ENCODE measurements at regions not wholly inside any gene's neighbourhood (a gene's known extent, or its start where the extent isn't known, plus 50 kb on each side); places are given as distances from the start of the nearest gene placed in this dataset.

- H3K27me3 ChIP-seq (replicated peaks; ENCODE audit: insufficient read depth): no peaks in the 10 kb centered on the region
- no peak overlapping the region for H3K4me2 ChIP-seq (ENCODE audit: unreplicated experiment)
- WGBS, 2 experiments (ENCODE audit: low coverage in 1 of 2, low lambda C conversion rate in 2 of 2, missing lambda C conversion rate in 2 of 2): 52 to 62% methylated on average over 4 of the region's 4 CpGs
- no peak overlapping the region for H3K4me3 ChIP-seq
- no peak overlapping the region for H3K9ac ChIP-seq
- no peaks in the 10 kb centered on the region for H3K9me3 ChIP-seq (ENCODE audit: low read depth)
- H3K27ac ChIP-seq: no peak overlapping the region
- TF ChIP-seq EZH2 (IDR thresholded peaks at IDR 0.05; ENCODE audit: insufficient read depth, poor library complexity, severe bottlenecking): no peak
- no peak for TF ChIP-seq EZH2phosphoT487 (IDR thresholded peaks at IDR 0.05; ENCODE audit: insufficient read depth, low read depth)
- no peaks in the 10 kb centered on the region for H3K79me2 ChIP-seq (ENCODE audit: insufficient read depth)
- H3F3A ChIP-seq (ENCODE audit: insufficient read depth): peaks cover 13% of the 10 kb centered on the region; the same call in 1 of the 2 replicates
- H3K4me1 ChIP-seq (ENCODE audit: insufficient read depth): peaks cover 12% of the 10 kb centered on the region
- H3K36me3 ChIP-seq (ENCODE audit: low read depth): no peaks in the 10 kb centered on the region
- peaks cover 7% of the 10 kb centered on the region; the same call in 1 of the 2 replicates for H3K9me2 ChIP-seq (ENCODE audit: insufficient read depth)
- no peaks in the 10 kb centered on the region for H4K20me1 ChIP-seq (ENCODE audit: insufficient read depth)
- no peak for DNase-seq
- in situ Hi-C loops (cut with MboI): no loop called here
- H2AFZ ChIP-seq: no peak overlapping the region
These were observed 172.3 kb downstream of the LNPK start for GRCh38 chr2:175829741-175830140.

GRCh38 chr2:175827856-175828255, 174.2 kb downstream of the LNPK start:
- no peaks in the 10 kb centered on the region for H3K36me3 ChIP-seq (ENCODE audit: low read depth)
- H3K27ac ChIP-seq: no peak overlapping the region
- WGBS, 2 experiments (ENCODE audit: low coverage in 1 of 2, low lambda C conversion rate in 2 of 2, missing lambda C conversion rate in 2 of 2): 70 to 77% methylated on average over 2 of the region's 2 CpGs
- H3K4me3 ChIP-seq: no peak overlapping the region
- no peaks in the 10 kb centered on the region for H3K27me3 ChIP-seq (replicated peaks; ENCODE audit: insufficient read depth)
- no peak for DNase-seq
- peaks cover 24% of the 10 kb centered on the region for H3F3A ChIP-seq (ENCODE audit: insufficient read depth)
- H4K20me1 ChIP-seq (ENCODE audit: insufficient read depth): no peaks in the 10 kb centered on the region
- no peaks in the 10 kb centered on the region for H3K9me3 ChIP-seq (ENCODE audit: low read depth)
- in situ Hi-C loops (cut with MboI): no loop called here
- H3K9me2 ChIP-seq (ENCODE audit: insufficient read depth): peaks cover 7% of the 10 kb centered on the region; the same call in 1 of the 2 replicates
- H3K79me2 ChIP-seq (ENCODE audit: insufficient read depth): no peaks in the 10 kb centered on the region
- TF ChIP-seq EZH2phosphoT487 (IDR thresholded peaks at IDR 0.05; ENCODE audit: insufficient read depth, low read depth) (no peak), EZH2 (IDR thresholded peaks at IDR 0.05; ENCODE audit: insufficient read depth, poor library complexity, severe bottlenecking) (no peak)
- H2AFZ ChIP-seq: no peak overlapping the region
- peaks cover 22% of the 10 kb centered on the region for H3K4me1 ChIP-seq (ENCODE audit: insufficient read depth)
- no peak overlapping the region for H3K4me2 ChIP-seq (ENCODE audit: unreplicated experiment)
- H3K9ac ChIP-seq: no peak overlapping the region

GRCh38 chr2:175824243-175824642, 177.8 kb downstream of the LNPK start:
- WGBS, 2 experiments (ENCODE audit: low coverage in 1 of 2, low lambda C conversion rate in 2 of 2, missing lambda C conversion rate in 2 of 2): 6% methylated on average over 2 of the region's 2 CpGs
- Histone ChIP-seq H3F3A (ENCODE audit: insufficient read depth) (peaks cover 25% of the 10 kb centered on the region), H3K4me2 (ENCODE audit: unreplicated experiment) (peak overlapping the region; percentile 37), H3K9me3 (ENCODE audit: low read depth) (no peaks in the 10 kb centered on the region), H3K27ac (peak overlapping the region; percentile 79), H3K36me3 (ENCODE audit: low read depth) (no peaks in the 10 kb centered on the region), H2AFZ (peak overlapping the region; percentile 75), H3K4me1 (ENCODE audit: insufficient read depth) (peaks cover 23% of the 10 kb centered on the region), H3K79me2 (ENCODE audit: insufficient read depth) (no peaks in the 10 kb centered on the region), H3K27me3 (replicated peaks; ENCODE audit: insufficient read depth) (no peaks in the 10 kb centered on the region), H3K9me2 (ENCODE audit: insufficient read depth) (no peaks in the 10 kb centered on the region), H3K4me3 (no peak overlapping the region), H3K9ac (peak overlapping the region; percentile 39; the same call in 1 of the 2 replicates), H4K20me1 (ENCODE audit: insufficient read depth) (no peaks in the 10 kb centered on the region)
- in situ Hi-C loops (cut with MboI): no loop called here
- DNase-seq: peak; percentile 79
- TF ChIP-seq EZH2phosphoT487 (IDR thresholded peaks at IDR 0.05; ENCODE audit: insufficient read depth, low read depth) (no peak), EZH2 (IDR thresholded peaks at IDR 0.05; ENCODE audit: insufficient read depth, poor library complexity, severe bottlenecking) (no peak)

DNA sequence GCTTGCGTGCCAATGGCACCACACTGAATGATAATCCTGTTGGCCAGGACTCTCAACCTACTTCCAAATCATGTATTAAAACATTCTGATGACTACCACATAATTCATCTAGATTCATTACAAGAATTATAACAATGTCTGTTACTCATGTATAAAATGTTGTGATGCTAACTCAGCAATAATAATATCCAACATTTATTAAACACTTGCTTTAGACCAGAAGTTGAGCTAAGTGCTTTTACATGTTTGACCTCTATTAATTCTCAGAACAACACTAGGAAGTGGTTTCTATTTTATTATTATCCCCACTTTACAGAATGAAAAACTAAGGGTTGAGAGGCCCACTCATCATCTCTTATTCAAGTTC, 178.4 kb downstream of the LNPK start:
- in situ Hi-C loops (cut with MboI): no loop called here
- Histone ChIP-seq H2AFZ (peak overlapping the region; percentile 68), H3F3A (ENCODE audit: insufficient read depth) (peaks cover 25% of the 10 kb centered on the region), H3K9me2 (ENCODE audit: insufficient read depth) (no peaks in the 10 kb centered on the region), H3K27me3 (replicated peaks; ENCODE audit: insufficient read depth) (no peaks in the 10 kb centered on the region), H3K4me1 (ENCODE audit: insufficient read depth) (peaks cover 23% of the 10 kb centered on the region), H3K79me2 (ENCODE audit: insufficient read depth) (no peaks in the 10 kb centered on the region), H3K9me3 (ENCODE audit: low read depth) (no peaks in the 10 kb centered on the region), H4K20me1 (ENCODE audit: insufficient read depth) (no peaks in the 10 kb centered on the region), H3K4me3 (peak overlapping the region; percentile 24; the same call in 1 of the 2 replicates), H3K4me2 (ENCODE audit: unreplicated experiment) (peak overlapping the region; percentile 37), H3K27ac (peak overlapping the region; percentile 79), H3K36me3 (ENCODE audit: low read depth) (no peaks in the 10 kb centered on the region), H3K9ac (peak overlapping the region; percentile 39)
- WGBS, 2 experiments (ENCODE audit: low coverage in 1 of 2, low lambda C conversion rate in 2 of 2, missing lambda C conversion rate in 2 of 2): 0 to 36% methylated on average over 1 of the region's 1 CpG
- DNase-seq: no peak
- TF ChIP-seq EZH2 (IDR thresholded peaks at IDR 0.05; ENCODE audit: insufficient read depth, poor library complexity, severe bottlenecking) (no peak), EZH2phosphoT487 (IDR thresholded peaks at IDR 0.05; ENCODE audit: insufficient read depth, low read depth) (no peak)

Measured in GM23248 (cell line).